ENCODE measurements at regions not wholly inside any gene's neighbourhood (a gene's known extent, or its start where the extent isn't known, plus 50 kb on each side); places are given as distances from the start of the nearest gene placed in this dataset.

DNA sequence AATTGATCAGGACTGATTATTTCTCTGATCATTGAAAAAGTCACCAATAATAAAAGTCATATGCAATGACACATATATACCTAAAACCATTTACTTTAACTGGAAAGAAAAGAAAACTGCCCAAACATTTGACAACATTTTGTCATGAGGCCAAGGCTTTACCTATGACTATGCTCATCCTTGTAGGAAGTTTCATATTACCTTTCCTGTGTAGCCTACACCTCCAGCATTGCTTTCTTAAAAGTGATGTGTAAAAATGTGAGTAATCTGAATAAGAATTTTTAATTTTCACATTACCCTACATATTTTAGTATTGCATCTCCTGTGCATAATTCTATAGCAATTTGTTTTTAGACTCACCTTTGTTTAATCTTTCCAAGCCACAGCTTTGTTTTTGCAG lies 419.8 kb upstream of the FIGN start:
- no peak for DNase-seq

- DNase-seq: no peak
Observed at GRCh38 chr2:164151522-164151921, 415.7 kb upstream of the FIGN start.

DNA sequence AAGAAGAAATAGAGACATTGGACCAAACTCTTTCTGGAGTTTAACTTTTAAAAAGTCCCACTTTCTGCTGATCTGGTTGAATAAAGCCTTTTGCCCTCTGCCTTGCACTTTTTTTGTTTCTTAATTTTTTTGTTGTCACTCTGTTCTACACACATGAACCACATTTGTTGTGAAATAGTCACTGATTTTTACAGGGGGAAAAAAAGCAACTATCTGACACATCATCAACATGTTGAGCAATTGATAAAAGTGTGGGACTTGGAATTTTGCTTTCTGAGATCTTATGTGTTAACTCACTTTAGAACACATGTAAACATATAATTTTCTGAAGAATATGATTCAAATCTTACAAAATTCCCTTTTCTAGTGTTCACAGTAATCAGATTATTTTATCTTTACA lies 414.8 kb upstream of the FIGN start:
- DNase-seq: no peak

DNA sequence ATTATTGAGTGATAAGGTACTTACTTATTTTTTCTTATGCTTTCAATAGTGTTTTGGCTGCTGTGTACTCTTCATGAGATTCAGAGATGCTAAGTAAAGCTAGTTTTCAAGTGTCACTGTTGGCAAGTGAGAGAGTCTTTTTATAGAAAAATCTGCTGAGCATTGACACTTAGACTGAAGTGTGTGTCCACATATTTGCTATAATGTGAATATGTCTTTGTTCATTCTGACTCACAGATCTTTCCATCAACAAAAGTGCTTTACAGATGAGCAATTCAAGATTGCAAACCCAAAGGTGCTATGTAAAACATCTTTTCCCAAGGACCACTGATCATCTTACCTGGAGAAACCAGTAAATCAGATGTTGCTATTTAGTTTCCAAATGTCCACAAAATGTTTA lies 410.6 kb upstream of the FIGN start:
- no peak for DNase-seq

GRCh38 chr2:164145093-164145987 lies 409.5 kb upstream of the FIGN start:
- no peak for DNase-seq

DNA sequence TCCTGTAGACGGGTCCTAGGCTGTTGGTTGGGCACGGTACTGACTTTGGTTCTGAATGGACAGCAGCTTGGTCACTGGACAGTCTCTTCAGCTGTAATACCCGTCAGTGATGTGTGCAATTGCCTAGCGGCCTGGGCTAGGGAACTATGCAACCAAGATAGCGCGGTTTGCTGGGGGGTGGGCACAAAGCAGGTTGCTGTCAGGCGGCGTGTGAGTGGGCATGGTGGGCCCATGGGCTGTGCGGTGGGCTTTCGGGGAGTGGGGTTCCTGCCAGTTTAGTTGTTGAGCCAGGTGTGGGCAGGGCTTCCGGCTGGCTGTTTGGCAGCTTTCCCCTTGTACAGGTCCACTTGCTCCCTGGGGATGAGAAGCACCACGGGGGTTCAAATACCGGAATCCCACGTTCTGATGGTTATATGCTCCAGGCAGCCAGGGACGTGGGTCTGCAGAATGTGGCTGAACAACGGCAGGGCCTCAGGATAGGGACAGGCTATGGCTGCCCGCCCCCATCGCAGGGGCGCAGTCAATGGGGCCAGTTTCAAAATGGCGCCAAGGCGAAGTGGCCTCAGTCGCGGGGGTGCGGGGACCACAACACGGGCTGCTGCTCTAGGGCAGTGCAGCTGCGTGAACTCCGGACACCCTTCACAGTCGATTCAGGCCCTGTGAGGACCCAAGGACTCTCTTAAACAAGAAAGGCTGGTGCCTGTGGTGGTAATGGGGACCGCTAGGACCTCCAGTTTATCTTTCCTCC lies 407.5 kb upstream of the FIGN start:
- DNase-seq: no peak

DNA sequence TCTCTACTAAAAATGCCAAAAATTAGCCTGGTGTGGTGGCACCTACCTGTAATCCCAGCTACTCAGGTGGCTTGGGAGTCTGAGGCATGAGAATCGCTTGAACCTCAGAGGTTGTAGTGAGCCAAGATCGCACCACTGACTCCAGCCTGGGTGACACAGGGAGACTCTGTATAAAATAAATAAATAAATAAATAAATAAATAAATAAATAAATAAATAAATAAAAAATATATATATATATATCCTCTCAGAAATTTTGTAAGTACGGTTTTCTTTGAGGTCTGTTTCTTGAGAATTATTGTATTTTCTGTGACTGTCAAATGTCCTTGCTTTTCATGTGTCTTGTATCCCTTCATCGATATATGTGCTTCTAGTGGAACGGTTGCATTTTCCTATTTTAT lies 406.9 kb upstream of the FIGN start:
- DNase-seq: no peak

- no peak for DNase-seq
Observed at GRCh38 chr2:164141271-164141670, 405.5 kb upstream of the FIGN start.

- DNase-seq: no peak
Observed at GRCh38 chr2:164138750-164139149, 402.9 kb upstream of the FIGN start.

DNA sequence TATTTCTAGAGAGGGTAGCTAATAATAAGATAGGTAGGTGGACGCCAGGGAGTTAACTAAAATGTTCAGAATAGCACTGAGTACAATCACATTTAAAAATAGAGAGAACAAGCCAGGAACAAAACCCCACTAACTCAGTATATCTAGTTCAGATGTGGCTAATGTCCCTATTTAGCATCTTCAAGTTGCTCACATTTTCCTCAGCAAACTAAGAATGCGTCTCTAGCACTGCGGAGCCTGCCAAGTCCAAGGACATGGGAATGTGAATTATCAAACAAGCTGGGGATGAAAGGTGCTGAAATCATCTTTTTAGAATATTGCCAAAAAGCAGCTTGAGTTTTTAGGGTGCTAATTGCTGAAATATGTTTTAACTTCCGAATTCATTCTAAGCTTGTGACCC lies 398.5 kb upstream of the FIGN start:
- DNase-seq: no peak

- no peak for DNase-seq
Observed at GRCh38 chr2:164127971-164128527, 392.2 kb upstream of the FIGN start.

DNA sequence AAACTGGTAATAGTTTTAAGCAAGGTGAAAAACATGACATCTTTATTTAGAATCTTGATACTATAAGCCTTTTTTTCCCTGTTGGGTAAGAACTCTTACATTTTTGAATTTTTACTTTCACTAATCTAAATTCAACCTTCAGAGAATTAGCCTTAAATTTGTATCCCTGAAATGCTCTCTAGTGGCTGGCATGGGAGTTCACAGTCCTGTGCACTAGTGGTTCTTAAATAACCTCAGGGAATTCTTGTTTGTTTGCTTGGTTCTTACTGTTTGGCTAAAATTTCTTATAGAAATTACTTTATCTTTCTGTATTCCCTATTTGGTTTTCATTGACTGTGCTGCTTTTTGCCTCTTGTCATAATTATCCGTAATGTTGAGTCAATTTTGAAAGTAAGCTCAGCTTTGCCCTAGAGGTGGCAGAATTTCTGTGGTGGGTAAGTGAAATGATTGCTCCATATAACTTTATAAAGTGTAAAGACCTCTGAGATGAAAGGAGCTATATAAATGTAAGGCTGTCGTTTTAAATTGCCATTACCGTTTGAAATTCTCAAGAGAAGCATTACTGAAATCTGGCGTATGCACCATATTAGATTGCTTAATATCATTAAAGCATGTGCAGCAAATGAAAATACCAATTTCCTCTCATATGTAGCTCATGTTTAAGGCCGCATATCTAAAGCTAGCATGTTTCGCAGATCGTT lies 391.3 kb upstream of the FIGN start:
- DNase-seq: no peak

DNA sequence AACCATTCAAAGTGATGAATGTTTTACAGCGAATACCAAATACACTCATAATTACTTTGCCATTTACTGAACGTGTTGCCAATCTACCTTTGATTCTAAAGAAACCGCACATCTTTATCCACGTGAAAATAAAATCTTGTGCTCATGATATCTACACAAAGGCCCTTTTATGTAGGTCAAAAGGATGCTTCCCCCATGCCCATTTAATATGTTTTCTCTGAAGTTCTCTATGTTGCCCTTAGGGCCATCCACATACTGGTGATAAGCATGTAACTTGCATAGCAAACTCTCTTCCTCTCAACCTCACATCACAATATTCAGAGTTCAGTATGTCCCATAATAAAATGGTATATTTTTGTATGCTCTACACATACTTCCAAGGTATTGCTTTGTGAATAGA lies 380.0 kb upstream of the FIGN start:
- DNase-seq: no peak

DNA sequence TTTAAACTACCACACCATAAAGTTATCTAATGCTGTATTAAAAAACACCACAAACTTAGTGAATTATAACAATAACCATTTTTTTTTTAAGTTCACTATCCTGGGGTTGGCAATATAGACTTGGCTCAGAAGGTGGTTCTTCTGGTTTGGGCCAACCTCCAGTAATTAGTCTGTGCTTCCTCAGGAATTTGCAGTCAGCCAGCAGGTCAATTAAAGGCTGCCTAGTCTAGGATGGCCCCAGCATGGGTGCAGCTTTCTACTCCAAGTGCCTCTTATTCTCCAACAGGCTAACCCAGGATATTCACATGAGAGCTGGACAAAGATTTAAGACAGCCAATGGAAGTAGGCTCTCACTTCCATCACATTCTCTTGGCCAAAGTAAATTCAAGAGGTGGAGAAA lies 379.1 kb upstream of the FIGN start:
- no peak for DNase-seq

DNA sequence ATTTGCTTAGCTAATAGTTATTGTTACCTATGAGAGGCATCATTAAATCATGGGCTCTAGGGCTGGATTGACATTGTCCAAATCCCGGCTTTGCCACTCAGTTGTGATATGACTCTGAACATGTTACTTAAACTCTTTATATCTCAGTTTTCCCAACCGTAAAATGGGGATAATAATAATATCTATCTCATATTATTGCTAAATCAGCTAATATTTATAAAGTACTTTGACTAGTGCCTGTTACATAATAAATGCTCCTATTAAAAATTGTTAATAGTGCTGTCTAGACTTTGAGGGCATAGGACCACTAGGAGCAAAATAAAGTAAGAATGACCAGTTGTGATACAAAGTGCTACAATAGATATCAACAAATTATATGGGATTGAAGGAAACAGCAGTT lies 376.3 kb upstream of the FIGN start:
- no peak for DNase-seq

DNA sequence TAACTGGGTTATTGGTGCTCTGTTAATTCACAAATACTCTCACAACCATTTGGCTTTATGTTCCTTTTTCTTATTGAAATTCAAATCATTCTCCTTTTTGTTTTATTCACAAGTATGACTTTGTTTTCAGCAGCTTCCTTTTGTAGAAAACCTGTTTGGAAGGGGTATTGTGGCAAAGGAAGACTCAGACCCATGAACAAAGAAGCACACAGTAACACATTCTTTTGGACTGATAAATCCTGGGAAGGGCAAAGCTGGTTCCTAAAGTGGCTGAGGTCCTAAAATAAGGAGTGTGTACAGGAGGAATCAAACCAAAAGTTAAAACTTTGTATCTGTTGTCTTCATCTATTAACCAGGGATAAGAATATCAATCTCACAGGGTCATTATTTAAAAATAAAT lies 374.7 kb upstream of the FIGN start:
- DNase-seq: no peak

DNA sequence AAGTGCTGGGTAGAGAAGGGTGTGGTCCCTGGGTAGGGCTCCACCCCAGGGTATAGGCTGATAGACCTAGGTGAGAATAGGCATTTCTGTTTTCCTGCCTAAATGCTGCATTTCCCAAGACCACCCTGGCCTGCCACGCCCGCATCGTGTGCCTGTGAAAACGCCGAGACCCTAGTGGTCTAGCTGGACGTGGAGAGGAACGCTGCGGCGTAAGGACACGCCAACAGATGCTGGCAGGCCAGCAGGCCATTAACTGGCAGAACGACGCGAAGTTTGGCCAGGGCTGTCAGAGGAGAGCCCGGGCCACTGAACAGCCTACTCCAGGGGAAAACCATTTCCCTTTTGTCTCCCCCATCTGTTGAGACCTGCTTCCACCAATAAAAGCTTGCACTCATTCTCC lies 373.2 kb upstream of the FIGN start:
- DNase-seq: no peak

- DNase-seq: no peak
Observed at GRCh38 chr2:164103271-164103670, 367.5 kb upstream of the FIGN start.

DNA sequence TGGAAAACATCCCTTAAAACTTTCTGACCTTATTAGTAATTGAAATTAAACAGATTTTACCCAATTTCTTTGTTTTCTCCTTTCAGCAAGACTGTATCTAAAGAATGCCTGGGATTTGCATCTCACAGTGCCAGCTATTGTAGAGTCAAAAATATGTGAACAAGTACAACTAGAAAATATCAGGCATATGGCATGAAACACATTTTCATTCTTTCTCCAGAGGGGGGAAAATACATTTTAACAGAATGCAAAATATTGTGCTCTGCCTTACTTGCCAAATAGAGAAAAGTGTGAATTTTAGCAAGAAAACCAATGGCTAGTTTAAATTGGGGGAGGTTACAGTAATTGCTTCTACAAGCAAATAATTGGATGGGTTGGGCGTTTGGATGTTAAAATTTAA lies 366.6 kb upstream of the FIGN start:
- DNase-seq: no peak

DNA sequence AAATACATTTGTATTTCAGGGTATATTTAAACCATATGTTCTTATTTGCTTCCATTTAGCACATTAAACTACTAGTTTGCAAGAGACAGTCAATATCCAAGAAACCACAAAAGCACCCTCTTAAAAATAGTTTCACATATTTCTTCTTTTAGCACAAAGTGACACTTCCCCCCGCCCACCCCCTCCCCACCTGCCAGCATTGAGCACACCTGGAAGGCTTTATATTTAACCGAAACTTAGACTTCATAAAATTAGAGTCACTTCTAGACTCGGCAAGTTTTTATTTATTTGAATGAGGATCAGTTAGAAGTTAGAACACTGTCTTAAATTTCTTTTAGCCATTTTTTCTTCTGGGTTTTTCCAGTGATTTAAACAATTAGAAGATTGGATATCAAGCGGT lies 355.9 kb upstream of the FIGN start:
- DNase-seq: no peak

DNA sequence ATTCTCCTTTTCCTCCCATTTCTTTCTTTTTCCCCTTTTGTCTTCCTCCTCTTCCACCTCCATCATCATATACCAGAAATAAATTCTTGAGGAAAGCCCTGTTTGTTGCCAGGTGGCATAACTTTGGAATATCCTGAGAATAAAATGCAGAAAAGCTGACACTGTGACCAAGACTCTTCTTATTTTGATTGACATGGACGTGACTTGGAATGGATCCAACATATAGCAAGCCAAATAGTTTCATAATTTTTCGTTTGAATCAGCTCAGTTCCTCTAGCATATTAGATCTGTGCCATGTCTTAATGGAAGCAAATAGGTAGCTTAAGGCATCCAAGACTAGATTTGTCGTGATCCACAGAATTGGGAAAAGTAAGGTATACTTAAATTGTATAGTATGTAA lies 354.7 kb upstream of the FIGN start:
- DNase-seq: no peak

- no peak for DNase-seq
Observed at GRCh38 chr2:164084066-164084465, 348.3 kb upstream of the FIGN start.

- DNase-seq: no peak
Observed at GRCh38 chr2:164080486-164080885, 344.7 kb upstream of the FIGN start.

GRCh38 chr2:164079258-164079657 lies 343.4 kb upstream of the FIGN start:
- no peak for DNase-seq
